K562 (cell line): ENCODE measurements at regions not wholly inside any gene's neighbourhood (a gene's known extent, or its start where the extent isn't known, plus 50 kb on each side); places are given as distances from the start of the nearest gene placed in this dataset.

Source experiments
- ATAC-seq: fragments of 200-7000 bp; cut with Tn5 transposase; 3 replicates; pipeline ENCODE4 v1.9.1; 2020; ENCODE audit warnings: moderate library complexity
- BruUV-seq: library from RNA; stranded (reverse); fragments of 400-500 nt; replicated peaks from 2 replicates; lab custom pipeline; 2021; lab: Mats Ljungman, UMichigan
- CTCF ChIA-PET: fragments of 300-600 bp; formaldehyde crosslinking; extraction: SDS; loops from one replicate; lab custom pipeline; 2021; ENCODE audit warnings: low intra/inter-chr PET ratio; lab: Yijun Ruan, JAX
- POLR2A ChIA-PET: fragments of 300-600, 350-650 bp; sonication (Branson Sonifier 250); formaldehyde crosslinking; extraction: SDS; loops from one replicate; lab custom pipeline; 2021; ENCODE audit warnings: antibody characterized with exemption, inconsistent platforms; lab: Yijun Ruan, JAX
- DNase-seq, 4 experiments: peaks; one replicate each; pipeline versions ENCODE4 v3.0.0 to v3.0.0-alpha.2; 2011 to 2018; ENCODE audit warnings: low spot score in 3 of 4, mixed read lengths in 3 of 4; ENCODE audit errors: extremely low read depth in 1 of 4
- FAIRE-seq: peaks from 2 replicates; lab custom pipeline; 2011; peaks lifted over from hg19 to GRCh38; lab: Jason Lieb, UNC
- H2AFZ ChIP-seq: 2 replicates; pipeline ENCODE4 v1.6.0; 2011; ENCODE audit warnings: low read depth, low read length, control low read depth, inconsistent platforms
- H3K27ac ChIP-seq: fragments of 200-600 bp; 3 replicates; pipeline ENCODE4 v1.8.0; 2011; ENCODE audit warnings: low read depth, mild to moderate bottlenecking, control low read depth, inconsistent platforms, low read length, moderate library complexity, mixed read lengths; ENCODE audit errors: extremely low read depth
- H3K27me3 ChIP-seq, 2 experiments: fragments of 300-600 bp in 1 of 2; 2 replicates in 1 of 2; 3 replicates in 1 of 2; pipeline versions ENCODE4 v1.6.0 to v1.8.0; 2011; ENCODE audit warnings: inconsistent platforms in 2 of 2, low read length in 2 of 2, mild to moderate bottlenecking in 1 of 2, mixed read lengths in 1 of 2, moderate library complexity in 1 of 2; ENCODE audit not compliant: control insufficient read depth in 2 of 2, insufficient read depth in 2 of 2
- H3K36me3 ChIP-seq: fragments of 300-600 bp; 3 replicates; pipeline ENCODE4 v1.8.0; 2011; ENCODE audit warnings: mild to moderate bottlenecking, low read length, inconsistent platforms; ENCODE audit not compliant: control insufficient read depth, insufficient read depth
- H3K4me1 ChIP-seq, 2 experiments: fragments of 200-600 bp in 1 of 2; replicated peaks in 1 of 2; 2 replicates in 1 of 2; 3 replicates in 1 of 2; pipeline versions ENCODE4 v1.5.1 to v1.8.0; 2011; ENCODE audit warnings: inconsistent platforms in 2 of 2, low read length in 2 of 2, mild to moderate bottlenecking in 1 of 2, mixed read lengths in 1 of 2, moderate library complexity in 1 of 2; ENCODE audit not compliant: control insufficient read depth in 2 of 2, insufficient read depth in 2 of 2
- H3K4me2 ChIP-seq: 2 replicates; pipeline ENCODE4 v1.6.1; 2011; ENCODE audit warnings: low read length, control low read depth, inconsistent platforms, mixed read lengths; ENCODE audit not compliant: insufficient read depth
- H3K4me3 ChIP-seq: fragments of 200-600 bp; sonication (generic), shearing (Covaris generic); 2 replicates; pipeline ENCODE4 v1.5.1; 2016; ENCODE audit warnings: control low read depth, inconsistent platforms
- H3K79me2 ChIP-seq: fragments of 200-600 bp; 3 replicates; pipeline ENCODE4 v1.8.0; 2011; ENCODE audit warnings: low read length, inconsistent platforms; ENCODE audit not compliant: control insufficient read depth, insufficient read depth
- H3K9ac ChIP-seq, 2 experiments: 2 replicates each; pipeline versions ENCODE4 v1.6.0 to v1.6.1; 2011; ENCODE audit warnings: low read depth in 2 of 2, low read length in 2 of 2, control low read depth in 1 of 2, inconsistent platforms in 1 of 2, mild to moderate bottlenecking in 1 of 2, mixed read lengths in 1 of 2; ENCODE audit not compliant: insufficient read depth in 1 of 2
- H3K9me1 ChIP-seq: one replicate; pipeline ENCODE4 v1.6.0; 2011; ENCODE audit warnings: inconsistent platforms, mild to moderate bottlenecking, low read length, moderate library complexity; ENCODE audit not compliant: control insufficient read depth, insufficient read depth
- H3K9me3 ChIP-seq: replicated peaks from 2 replicates; pipeline ENCODE4 v1.5.1; 2011; ENCODE audit warnings: low read depth, low read length, inconsistent platforms; ENCODE audit not compliant: control insufficient read depth, insufficient read depth
- H4K20me1 ChIP-seq: replicated peaks from 2 replicates; pipeline ENCODE4 v1.6.1; 2011; ENCODE audit warnings: low read length, inconsistent platforms, mixed read lengths; ENCODE audit not compliant: control insufficient read depth, insufficient read depth
- BACH1 ChIP-seq: fragments of 200-800 bp; sonication (Bioruptor generic); IDR thresholded peaks from 2 replicates; pipeline ENCODE4 v1.6.1; 2016; ENCODE audit warnings: missing genetic modification characterization, missing compliant biosample characterization
- IFI16 ChIP-seq: fragments of 250-450 bp; sonication (Bioruptor Pico); IDR thresholded peaks from 2 replicates; pipeline ENCODE4 v2.1.2; 2022; ENCODE audit warnings: mild to moderate bottlenecking, inconsistent platforms
- NELFE ChIP-seq: IDR thresholded peaks from 2 replicates; pipeline ENCODE4 v1.6.1; 2011; ENCODE audit warnings: mild to moderate bottlenecking; ENCODE audit not compliant: insufficient read depth, insufficient read length
- RFX7 ChIP-seq: fragments of 250-450 bp; sonication (Bioruptor Pico); IDR thresholded peaks from 2 replicates; pipeline ENCODE4 v1.5.1; 2021; ENCODE audit warnings: mild to moderate bottlenecking
- SMARCB1 ChIP-seq: IDR thresholded peaks from 2 replicates; pipeline ENCODE4 v1.6.1; 2011; ENCODE audit warnings: improper control_type of control experiment, low read depth; ENCODE audit not compliant: insufficient read length
- TAF15 ChIP-seq: fragments of 200-400 bp; formaldehyde crosslinking; IDR thresholded peaks from 2 replicates; pipeline ENCODE4 v1.6.1; 2017; ENCODE audit warnings: mild to moderate bottlenecking, low read depth, low read length, moderate library complexity
- TCF7L2 ChIP-seq: fragments of 150-350 bp; IDR thresholded peaks from 2 replicates; pipeline ENCODE4 v1.6.1; 2016; ENCODE audit warnings: low read depth, mild to moderate bottlenecking, low read length, moderate library complexity
- ZBED1 ChIP-seq: IDR thresholded peaks from 2 replicates; pipeline ENCODE4 v1.6.1; 2014
- ZBTB9 ChIP-seq: fragments of 450-650 bp; formaldehyde crosslinking; IDR thresholded peaks from 2 replicates; pipeline ENCODE4 v1.4.0; 2020; ENCODE audit warnings: mild to moderate bottlenecking, moderate library complexity
- ZNF354B ChIP-seq: fragments of 250-450 bp; sonication (Bioruptor Pico); IDR thresholded peaks from 2 replicates; pipeline ENCODE4 v1.4.0; 2020
- ZNF518B ChIP-seq: fragments of 250-450 bp; sonication (Bioruptor Pico); IDR thresholded peaks from 2 replicates; pipeline ENCODE4 v1.5.0; 2021; ENCODE audit warnings: mild to moderate bottlenecking, moderate library complexity
- ZNF609 ChIP-seq: sonication (generic); formaldehyde crosslinking; IDR thresholded peaks from 2 replicates; pipeline ENCODE4 v1.8.1; 2023; ENCODE audit warnings: missing genetic modification reagents, mild to moderate bottlenecking, borderline replicate concordance
- ZNF655 ChIP-seq: fragments of 250-450 bp; sonication (Bioruptor Pico); IDR thresholded peaks from 2 replicates; pipeline ENCODE4 v1.5.0; 2021
- WGBS: fragments of 100-300 bp; shearing (Covaris generic); methylation state at CpG from one replicate; pipeline ENCODE4 v1.1.6; 2016; ENCODE audit warnings: low coverage, mixed read lengths; ENCODE audit not compliant: insufficient coverage; ENCODE audit errors: missing lambda C conversion rate; 5-methylcytosine and 5-hydroxymethylcytosine counted together
- in situ Hi-C: fragments of 300-500 bp; cut with MboI; formaldehyde crosslinking; loops from 4 replicates; pipeline ENCODE4 v1.15.0; 2018; ENCODE audit warnings: inconsistent platforms, mixed read lengths
- intact Hi-C: fragments of 100-400 bp; cut with micrococcal nuclease; formaldehyde crosslinking; loops from 2 replicates; pipeline ENCODE4 v1.14.2; 2022

- H3K79me2 ChIP-seq, result no peaks in the 10 kb centered on the region
- WGBS, result 33% methylated on average over 2 of the region's 2 CpGs
- TF ChIP-seq IFI16 (CRISPR knock-in tag) (no peak), BACH1 (tag) (no peak), NELFE (no peak), ZNF518B (CRISPR knock-in tag) (no peak), TAF15 (no peak), SMARCB1 (no peak), ZNF354B (CRISPR knock-in tag) (no peak), ZBTB9 (CRISPR knock-in tag) (no peak), ZNF609 (no peak), ZBED1 (no peak), RFX7 (CRISPR knock-in tag) (no peak), TCF7L2 (no peak), ZNF655 (CRISPR knock-in tag) (no peak)
- H4K20me1 ChIP-seq, result no peaks in the 10 kb centered on the region
- no peak overlapping the region for H3K9ac ChIP-seq
- no peaks in the 10 kb centered on the region for H3K36me3 ChIP-seq
- H3K4me3 ChIP-seq, result no peak overlapping the region
- no peaks in the 10 kb centered on the region for H3K27me3 ChIP-seq
- intact Hi-C loops, result no loop called here
- peak overlapping the region; percentile 9; the same call in 1 of the 2 replicates for H2AFZ ChIP-seq
- no peak for ATAC-seq
- no peak for FAIRE-seq
- no peaks in the 10 kb centered on the region for H3K4me1 ChIP-seq
- H3K9me1 ChIP-seq, result no peaks in the 10 kb centered on the region
- ChIA-PET CTCF (no interaction called here), POLR2A (interaction anchor here (0.8 to 1.4 kb wide), 2 partner anchors 9 to 15 kb away, joined by 3 read pairs; no protein-coding TSS in a partner anchor)
- no peak for DNase-seq
- in situ Hi-C loops, result no loop called here
- no peak overlapping the region for H3K4me2 ChIP-seq
- no peak overlapping the region for H3K27ac ChIP-seq
- no TSS peak for BruUV-seq
- no peaks in the 10 kb centered on the region for H3K9me3 ChIP-seq
Measured at GRCh38 chr4:138759554-138759902, 256.1 kb upstream of the NOCT start.
